Activated CD4-positive, alpha-beta T cell treated with anti-CD3 and anti-CD28 coated beads, Interleukin-2, amount 10 ng/mL, durations not matched to agents 24 days and 14 days (primary cell): ENCODE measurements at regions not wholly inside any gene's neighbourhood (a gene's known extent, or its start where the extent isn't known, plus 50 kb on each side); places are given as distances from the start of the nearest gene placed in this dataset.

Source experiments
- DNase-seq: peaks from one replicate; pipeline ENCODE4 v3.0.0; 2022
- H3K27ac Mint-ChIP-seq: one replicate; pipeline ENCODE4 v1.8.0; 2022; ENCODE audit warnings: mild to moderate bottlenecking, mixed read lengths
- H3K27me3 Mint-ChIP-seq: one replicate; pipeline ENCODE4 v1.8.0; 2022; ENCODE audit warnings: mixed read lengths
- H3K36me3 Mint-ChIP-seq: one replicate; pipeline ENCODE4 v1.8.0; 2022; ENCODE audit warnings: low read depth, mild to moderate bottlenecking, mixed read lengths
- H3K4me1 Mint-ChIP-seq: one replicate; pipeline ENCODE4 v1.8.0; 2021; ENCODE audit warnings: mixed read lengths
- H3K4me3 Mint-ChIP-seq: one replicate; pipeline ENCODE4 v1.8.0; 2022; ENCODE audit warnings: mild to moderate bottlenecking, moderate library complexity, mixed read lengths
- H3K9me3 Mint-ChIP-seq: one replicate; pipeline ENCODE4 v1.8.0; 2021; ENCODE audit warnings: mixed read lengths
- intact Hi-C: fragments of 100-400 bp; cut with micrococcal nuclease; formaldehyde crosslinking; loops from one replicate; pipeline ENCODE4 v1.15.1; 2023

- Mint-ChIP-seq H3K27ac (no peak overlapping the region), H3K9me3 (no peaks in the 10 kb centered on the region), H3K4me1 (peaks cover 2% of the 10 kb centered on the region), H3K27me3 (no peaks in the 10 kb centered on the region), H3K4me3 (no peak overlapping the region), H3K36me3 (no peaks in the 10 kb centered on the region)
- no peak for DNase-seq
- intact Hi-C loops = no loop called here
Measured at GRCh38 chr20:24733416-24733815, 215.7 kb upstream of the CST7 start.

- DNase-seq = peak; percentile 32
- intact Hi-C loops = no loop called here
- H3K9me3 Mint-ChIP-seq = no peaks in the 10 kb centered on the region
- H3K4me1 Mint-ChIP-seq = peaks cover 5% of the 10 kb centered on the region
- no peaks in the 10 kb centered on the region for H3K27me3 Mint-ChIP-seq
- no peak overlapping the region for H3K4me3 Mint-ChIP-seq
- H3K27ac Mint-ChIP-seq = no peak overlapping the region
- H3K36me3 Mint-ChIP-seq = no peaks in the 10 kb centered on the region
Measured at GRCh38 chr20:24734139-24734538, 214.9 kb upstream of the CST7 start.

- DNase-seq = peak; percentile 41
- intact Hi-C loops = no loop called here
Measured at GRCh38 chr20:24735263-24735662, 213.8 kb upstream of the CST7 start.

GRCh38 chr20:24736131-24736843, 212.8 kb upstream of the CST7 start:
- intact Hi-C loops = no loop called here
- no peaks in the 10 kb centered on the region for H3K9me3 Mint-ChIP-seq
- peaks cover 18% of the 10 kb centered on the region for H3K4me1 Mint-ChIP-seq
- H3K36me3 Mint-ChIP-seq = no peaks in the 10 kb centered on the region
- H3K4me3 Mint-ChIP-seq = no peak overlapping the region
- H3K27ac Mint-ChIP-seq = no peak overlapping the region
- no peaks in the 10 kb centered on the region for H3K27me3 Mint-ChIP-seq
- peak; percentile 43 for DNase-seq

More at GRCh38 chr20:24735263-24735662, 213.8 kb upstream of the CST7 start:
- Mint-ChIP-seq H3K9me3 (no peaks in the 10 kb centered on the region), H3K4me1 (peaks cover 13% of the 10 kb centered on the region), H3K4me3 (no peak overlapping the region), H3K27me3 (no peaks in the 10 kb centered on the region), H3K27ac (no peak overlapping the region), H3K36me3 (no peaks in the 10 kb centered on the region)

GRCh38 chr20:24736844-24737211, 212.2 kb upstream of the CST7 start:
- Mint-ChIP-seq H3K36me3 (no peaks in the 10 kb centered on the region), H3K27me3 (no peaks in the 10 kb centered on the region), H3K4me1 (peaks cover 18% of the 10 kb centered on the region), H3K4me3 (no peak overlapping the region), H3K9me3 (no peaks in the 10 kb centered on the region), H3K27ac (no peak overlapping the region)
- intact Hi-C loops = no loop called here
- peak; percentile 51 for DNase-seq

- H3K27me3 Mint-ChIP-seq = no peaks in the 10 kb centered on the region
- H3K9me3 Mint-ChIP-seq = no peaks in the 10 kb centered on the region
- H3K36me3 Mint-ChIP-seq = no peaks in the 10 kb centered on the region
- no peak overlapping the region for H3K27ac Mint-ChIP-seq
- intact Hi-C loops = no loop called here
- no peak overlapping the region for H3K4me3 Mint-ChIP-seq
- peak; percentile 47 for DNase-seq
- H3K4me1 Mint-ChIP-seq = peaks cover 18% of the 10 kb centered on the region
Measured at GRCh38 chr20:24737212-24737850, 211.7 kb upstream of the CST7 start.

GRCh38 chr20:24738058-24738775, 210.9 kb upstream of the CST7 start:
- intact Hi-C loops = no loop called here
- Mint-ChIP-seq H3K27me3 (no peaks in the 10 kb centered on the region), H3K27ac (no peak overlapping the region), H3K9me3 (no peaks in the 10 kb centered on the region), H3K4me1 (peaks cover 18% of the 10 kb centered on the region), H3K4me3 (no peak overlapping the region), H3K36me3 (no peaks in the 10 kb centered on the region)
- no peak for DNase-seq

GRCh38 chr20:24738981-24739633, 210.0 kb upstream of the CST7 start:
- Mint-ChIP-seq H3K27ac (peak overlapping the region; percentile 81), H3K4me1 (peaks cover 18% of the 10 kb centered on the region), H3K36me3 (no peaks in the 10 kb centered on the region), H3K4me3 (peak overlapping the region; percentile 73), H3K27me3 (no peaks in the 10 kb centered on the region), H3K9me3 (no peaks in the 10 kb centered on the region)
- intact Hi-C loops = no loop called here
- peak; percentile 74 for DNase-seq

GRCh38 chr20:24739746-24740145, 209.3 kb upstream of the CST7 start:
- intact Hi-C loops = no loop called here
- no peaks in the 10 kb centered on the region for H3K36me3 Mint-ChIP-seq
- H3K27me3 Mint-ChIP-seq = no peaks in the 10 kb centered on the region
- DNase-seq = no peak
- no peaks in the 10 kb centered on the region for H3K9me3 Mint-ChIP-seq
- H3K4me1 Mint-ChIP-seq = peaks cover 18% of the 10 kb centered on the region
- H3K4me3 Mint-ChIP-seq = peak overlapping the region; percentile 73
- H3K27ac Mint-ChIP-seq = no peak overlapping the region

- H3K27ac Mint-ChIP-seq = no peak overlapping the region
- intact Hi-C loops = no loop called here
- H3K9me3 Mint-ChIP-seq = no peaks in the 10 kb centered on the region
- no peaks in the 10 kb centered on the region for H3K36me3 Mint-ChIP-seq
- peaks cover 18% of the 10 kb centered on the region for H3K4me1 Mint-ChIP-seq
- no peak for DNase-seq
- no peaks in the 10 kb centered on the region for H3K27me3 Mint-ChIP-seq
- no peak overlapping the region for H3K4me3 Mint-ChIP-seq
Measured at GRCh38 chr20:24741493-24742072, 207.5 kb upstream of the CST7 start.

- no peak overlapping the region for H3K4me3 Mint-ChIP-seq
- intact Hi-C loops = no loop called here
- H3K9me3 Mint-ChIP-seq = no peaks in the 10 kb centered on the region
- H3K27me3 Mint-ChIP-seq = no peaks in the 10 kb centered on the region
- no peak overlapping the region for H3K27ac Mint-ChIP-seq
- DNase-seq = no peak
- H3K36me3 Mint-ChIP-seq = no peaks in the 10 kb centered on the region
- H3K4me1 Mint-ChIP-seq = peaks cover 20% of the 10 kb centered on the region
Measured at GRCh38 chr20:24742436-24742835, 206.6 kb upstream of the CST7 start.

- no peaks in the 10 kb centered on the region for H3K36me3 Mint-ChIP-seq
Measured at GRCh38 chr20:24742989-24743388, 206.1 kb upstream of the CST7 start.

GRCh38 chr20:24743641-24744040, 205.4 kb upstream of the CST7 start:
- Mint-ChIP-seq H3K4me1 (peaks cover 20% of the 10 kb centered on the region), H3K36me3 (no peaks in the 10 kb centered on the region), H3K27ac (no peak overlapping the region), H3K27me3 (no peaks in the 10 kb centered on the region), H3K4me3 (no peak overlapping the region), H3K9me3 (no peaks in the 10 kb centered on the region)
- intact Hi-C loops = no loop called here
- DNase-seq = no peak

More at GRCh38 chr20:24742989-24743388, 206.1 kb upstream of the CST7 start:
- H3K4me3 Mint-ChIP-seq = no peak overlapping the region
- H3K4me1 Mint-ChIP-seq = peaks cover 20% of the 10 kb centered on the region
- DNase-seq = no peak
- no peaks in the 10 kb centered on the region for H3K9me3 Mint-ChIP-seq
- intact Hi-C loops = no loop called here
- no peaks in the 10 kb centered on the region for H3K27me3 Mint-ChIP-seq
- no peak overlapping the region for H3K27ac Mint-ChIP-seq
